Right cardiac atrium (tissue), 5 donors: ENCODE measurements at regions not wholly inside any gene's neighbourhood (a gene's known extent, or its start where the extent isn't known, plus 50 kb on each side); places are given as distances from the start of the nearest gene placed in this dataset.
A peak's percentile ranks its signal among the peaks of the same experiment; 100 is the strongest.

Source experiments
- ATAC-seq, 2 donors: fragments of 200-7000 bp; cut with Tn5 transposase; one replicate each; pipeline versions ENCODE4 v1.8.0 to v1.9.1; 2020; ENCODE audit warnings: moderate library complexity in 2 of 2, mild to moderate bottlenecking in 1 of 2
- DNase-seq, 3 donors: peaks; one replicate each; pipeline ENCODE4 v3.0.0-alpha.2; 2020
- H3K27ac ChIP-seq: one replicate; pipeline ENCODE4 v1.5.1; 2013; ENCODE audit warnings: mild to moderate bottlenecking, low read length, control low read depth, moderate library complexity
- H3K27me3 ChIP-seq: one replicate; pipeline ENCODE4 v1.6.1; 2013; ENCODE audit not compliant: control insufficient read depth, insufficient read depth
- H3K4me1 ChIP-seq: one replicate; pipeline ENCODE4 v1.6.1; 2013; ENCODE audit warnings: low read length; ENCODE audit not compliant: control insufficient read depth, insufficient read depth
- H3K4me3 ChIP-seq: one replicate; pipeline ENCODE4 v1.5.1; 2013; ENCODE audit warnings: low read length, control low read depth
- H3K9me3 ChIP-seq: one replicate; pipeline ENCODE4 v1.6.1; 2013; ENCODE audit warnings: low read length; ENCODE audit not compliant: control insufficient read depth
- WGBS: extraction: QIAGEN DNeasy Blood & Tissue Kit; methylation state at CpG from one replicate; pipeline ENCODE4 v1.1.7; 2013; 5-methylcytosine and 5-hydroxymethylcytosine counted together
- intact Hi-C, 4 donors: fragments of 100-400 bp; cut with DNase I; formaldehyde crosslinking; loops; one replicate each; pipeline versions ENCODE4 v1.11.0 to v1.14.0; 2022 to 2023
- donor health status: healthy with polysubstance abuse.
- donor health status: DM: no; HTN: yes; CAD: no.
- donor health status: DM: no; HTN: no; CAD: no.
- donor health status: DM: no; HTN: yes; CAD: no; lungs with severe emphysema.
- donor health status: DM: yes; HTN: yes; CAD: no.

DNA sequence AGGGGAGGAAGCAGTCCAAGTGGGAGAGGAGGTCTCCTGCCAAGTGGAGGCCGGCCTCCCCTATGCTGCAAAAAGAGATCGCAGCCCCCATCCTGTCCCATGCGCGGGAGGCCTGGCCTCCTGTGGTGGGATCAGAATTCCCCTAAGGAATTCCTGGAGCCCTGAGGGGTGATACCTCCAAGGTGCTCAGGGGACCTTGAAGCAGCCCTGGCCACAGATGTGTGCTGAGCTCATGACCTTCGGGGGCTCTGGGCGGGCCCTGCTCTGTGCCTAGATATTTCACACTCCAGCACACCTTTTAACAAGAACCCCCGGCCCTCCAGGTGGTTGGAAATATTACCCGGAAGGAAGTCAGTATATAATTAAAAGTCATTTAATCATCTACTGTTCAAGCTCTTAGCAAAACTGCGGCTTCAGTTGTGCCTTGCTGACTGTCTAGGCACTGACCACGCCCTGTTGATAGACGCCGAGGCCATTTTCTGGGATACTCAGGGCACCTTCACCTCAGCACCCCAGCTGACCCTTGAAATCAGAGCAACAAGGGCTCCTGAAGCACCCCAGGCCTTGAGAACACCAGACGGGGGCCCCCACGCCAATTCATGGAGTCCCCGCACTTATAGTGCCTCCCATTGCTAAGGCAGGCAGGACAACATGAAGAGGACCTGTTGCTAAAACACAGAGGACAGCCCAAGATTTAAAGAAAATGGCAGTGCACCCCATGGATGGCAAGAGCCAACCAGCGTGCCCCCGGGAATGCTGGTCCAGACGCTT is 119.1 kb downstream of the NDUFA10 start:
- no peak for DNase-seq
- no peak for ATAC-seq
- WGBS, result 90% methylated on average over 18 of the region's 18 CpGs

GRCh38 chr2:239905306-239905705 is 119.8 kb downstream of the NDUFA10 start:
- Histone ChIP-seq H3K9me3 (no peaks in the 10 kb centered on the region), H3K27ac (no peak overlapping the region), H3K27me3 (no peaks in the 10 kb centered on the region), H3K4me3 (no peak overlapping the region), H3K4me1 (no peaks in the 10 kb centered on the region)
- WGBS, result 85% methylated on average over 20 of the region's 20 CpGs
- ATAC-seq (no peak), DNase-seq (no peak)
- intact Hi-C loops, result no loop called here

More for the DNA sequence above, 119.1 kb downstream of the NDUFA10 start:
- no peak overlapping the region for H3K4me3 ChIP-seq
- H3K27ac ChIP-seq, result no peak overlapping the region
- intact Hi-C loops, result no loop called here
- no peaks in the 10 kb centered on the region for H3K4me1 ChIP-seq
- no peaks in the 10 kb centered on the region for H3K9me3 ChIP-seq
- no peaks in the 10 kb centered on the region for H3K27me3 ChIP-seq

GRCh38 chr2:239904496-239904895 is 120.6 kb downstream of the NDUFA10 start:
- no peaks in the 10 kb centered on the region for H3K4me1 ChIP-seq
- ATAC-seq, result no peak
- WGBS, result 93% methylated on average over 6 of the region's 6 CpGs
- H3K4me3 ChIP-seq, result no peak overlapping the region
- H3K9me3 ChIP-seq, result no peaks in the 10 kb centered on the region
- peak in 1 of 3 donors; percentile 41 for DNase-seq
- no peak overlapping the region for H3K27ac ChIP-seq
- intact Hi-C loops, result no loop called here
- H3K27me3 ChIP-seq, result no peaks in the 10 kb centered on the region

GRCh38 chr2:239903803-239904202 is 121.3 kb downstream of the NDUFA10 start:
- WGBS, result 86% methylated on average over 6 of the region's 6 CpGs

DNA sequence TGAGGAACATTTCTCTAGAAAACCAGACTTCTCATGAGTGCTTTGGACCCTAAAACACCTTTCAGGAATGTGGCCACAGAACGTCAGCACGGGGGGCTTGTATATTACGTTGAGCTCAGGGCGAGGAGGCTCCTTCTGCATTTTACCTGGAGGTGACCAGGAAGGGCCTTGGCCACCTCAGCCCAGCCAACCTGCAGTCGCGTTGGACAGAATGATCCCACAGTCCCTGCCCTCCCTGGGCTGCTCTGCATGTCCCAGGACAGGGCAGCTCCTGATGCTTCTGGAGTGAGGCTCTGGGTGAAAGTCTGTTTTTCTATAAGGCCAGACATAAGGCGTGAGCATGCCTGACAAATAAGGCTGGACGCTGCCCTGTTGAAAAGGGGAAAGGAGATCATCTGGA is 121.9 kb downstream of the NDUFA10 start:
- 78% methylated on average over 8 of the region's 8 CpGs for WGBS
- no peak for ATAC-seq
- intact Hi-C loops, result no loop called here
- Histone ChIP-seq H3K4me3 (no peak overlapping the region), H3K9me3 (no peaks in the 10 kb centered on the region), H3K4me1 (no peaks in the 10 kb centered on the region), H3K27me3 (no peaks in the 10 kb centered on the region), H3K27ac (no peak overlapping the region)
- DNase-seq, result no peak

More at GRCh38 chr2:239903803-239904202, 121.3 kb downstream of the NDUFA10 start:
- no peak overlapping the region for H3K27ac ChIP-seq
- ATAC-seq (no peak), DNase-seq (no peak)
- H3K9me3 ChIP-seq, result no peaks in the 10 kb centered on the region
- no peak overlapping the region for H3K4me3 ChIP-seq
- H3K27me3 ChIP-seq, result no peaks in the 10 kb centered on the region
- intact Hi-C loops, result no loop called here
- no peaks in the 10 kb centered on the region for H3K4me1 ChIP-seq

GRCh38 chr2:239902749-239903201 is 122.4 kb downstream of the NDUFA10 start:
- intact Hi-C loops, result no loop called here
- H3K4me3 ChIP-seq, result no peak overlapping the region
- H3K9me3 ChIP-seq, result no peaks in the 10 kb centered on the region
- no peaks in the 10 kb centered on the region for H3K4me1 ChIP-seq
- 51% methylated on average over 11 of the region's 11 CpGs for WGBS
- DNase-seq (no peak), ATAC-seq (no peak)
- no peaks in the 10 kb centered on the region for H3K27me3 ChIP-seq
- no peak overlapping the region for H3K27ac ChIP-seq

DNA sequence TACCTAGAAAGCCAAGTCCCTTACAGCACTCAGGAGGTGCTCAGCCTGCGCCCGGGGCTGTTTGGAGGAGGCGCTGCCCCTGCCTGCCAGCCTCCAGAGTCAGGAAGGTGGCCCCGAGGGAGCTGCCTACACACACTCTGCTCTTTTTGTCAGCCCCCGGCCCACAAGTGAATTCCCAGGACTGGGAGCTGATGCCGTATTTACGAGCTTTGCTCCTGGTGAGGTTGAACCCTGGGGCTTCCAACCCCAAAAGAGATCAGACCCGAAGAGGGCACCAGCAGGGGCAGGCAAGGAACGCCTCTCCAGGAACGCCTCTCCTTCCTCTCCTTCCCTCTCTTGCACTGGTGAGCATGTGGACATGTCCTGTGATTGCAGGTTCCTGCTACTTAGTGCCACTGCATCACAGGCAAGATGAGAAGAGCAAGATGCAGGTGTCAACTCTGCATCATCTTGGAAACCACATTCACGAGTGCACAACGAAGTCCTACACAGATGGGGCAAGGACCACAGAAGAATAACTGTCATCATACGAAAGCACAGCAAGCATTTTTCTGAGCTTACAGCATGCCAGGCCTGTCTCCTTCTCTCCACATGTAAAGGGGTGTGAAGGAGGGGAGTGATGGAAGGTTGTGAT is 126.7 kb downstream of the NDUFA10 start:
- Histone ChIP-seq H3K9me3 (no peaks in the 10 kb centered on the region), H3K4me3 (no peak overlapping the region), H3K4me1 (no peaks in the 10 kb centered on the region), H3K27ac (no peak overlapping the region), H3K27me3 (no peaks in the 10 kb centered on the region)
- WGBS, result 90% methylated on average over 13 of the region's 13 CpGs
- no peak for ATAC-seq
- no peak for DNase-seq
- intact Hi-C loops, result no loop called here

- WGBS, result 85% methylated on average over 9 of the region's 9 CpGs
- Histone ChIP-seq H3K27me3 (no peaks in the 10 kb centered on the region), H3K9me3 (no peaks in the 10 kb centered on the region), H3K4me1 (no peaks in the 10 kb centered on the region), H3K4me3 (no peak overlapping the region), H3K27ac (no peak overlapping the region)
- DNase-seq, result no peak
- no peak for ATAC-seq
- intact Hi-C loops, result no loop called here
Measured at GRCh38 chr2:239897596-239898235, 127.4 kb downstream of the NDUFA10 start.

DNA sequence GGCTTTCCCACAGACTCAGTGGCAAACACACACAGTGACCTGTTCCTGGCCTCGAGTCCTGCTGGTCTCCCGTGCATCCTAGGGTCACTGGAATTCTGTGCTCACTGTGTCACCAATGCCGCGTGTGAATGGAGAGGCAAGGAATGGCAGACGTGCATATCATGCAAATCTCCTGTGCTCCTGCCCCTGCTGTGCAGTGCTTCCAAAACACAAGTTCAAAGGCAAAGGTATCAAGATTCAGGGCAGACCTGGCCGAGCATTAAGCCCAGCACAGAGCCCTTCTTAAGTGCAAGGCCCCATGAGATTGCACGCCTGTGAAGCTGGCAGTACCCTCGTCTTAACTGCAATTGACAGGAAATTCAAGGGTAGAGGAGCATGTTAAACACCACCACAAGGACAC is 129.1 kb downstream of the NDUFA10 start:
- Histone ChIP-seq H3K9me3 (no peaks in the 10 kb centered on the region), H3K4me1 (no peaks in the 10 kb centered on the region), H3K27ac (no peak overlapping the region), H3K27me3 (no peaks in the 10 kb centered on the region), H3K4me3 (no peak overlapping the region)
- WGBS, result 65% methylated on average over 8 of the region's 8 CpGs
- ATAC-seq (no peak), DNase-seq (no peak)
- intact Hi-C loops, result no loop called here

DNA sequence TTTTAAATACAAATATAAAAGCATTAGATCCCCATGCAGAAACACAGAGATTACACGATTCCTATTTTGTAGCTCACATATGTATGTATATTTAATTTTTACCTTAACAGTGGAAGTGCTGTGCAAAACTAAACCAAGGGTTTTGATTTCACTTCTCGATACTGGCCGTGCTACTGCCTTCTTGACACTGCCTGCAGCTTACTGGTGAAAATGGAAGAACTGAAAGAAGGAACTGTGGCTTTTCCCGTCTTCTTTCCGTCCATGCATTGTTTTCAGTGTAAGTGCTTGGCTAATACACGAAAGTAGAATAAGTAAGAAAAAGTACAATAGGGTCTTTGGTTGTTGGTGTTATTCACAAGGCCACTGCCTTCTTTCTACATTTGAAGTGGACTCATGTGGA is 129.5 kb downstream of the NDUFA10 start:
- Histone ChIP-seq H3K9me3 (no peaks in the 10 kb centered on the region), H3K4me1 (no peaks in the 10 kb centered on the region), H3K4me3 (no peak overlapping the region), H3K27me3 (no peaks in the 10 kb centered on the region), H3K27ac (no peak overlapping the region)
- ATAC-seq (no peak), DNase-seq (no peak)
- intact Hi-C loops, result no loop called here
- 72% methylated on average over 6 of the region's 6 CpGs for WGBS

- H3K9me3 ChIP-seq, result no peaks in the 10 kb centered on the region
- no peak for ATAC-seq
- no peaks in the 10 kb centered on the region for H3K4me1 ChIP-seq
- DNase-seq, result no peak
- no peaks in the 10 kb centered on the region for H3K27me3 ChIP-seq
- H3K4me3 ChIP-seq, result no peak overlapping the region
- H3K27ac ChIP-seq, result no peak overlapping the region
- intact Hi-C loops, result no loop called here
- 80% methylated on average over 3 of the region's 3 CpGs for WGBS
Measured at GRCh38 chr2:239895116-239895515, 130.0 kb downstream of the NDUFA10 start.
